MV-4-11 (cell line): ENCODE measurements at regions not wholly inside any gene's neighbourhood (a gene's known extent, or its start where the extent isn't known, plus 50 kb on each side); places are given as distances from the start of the nearest gene placed in this dataset.
"Not testable (repeated sequence)": the region's sequence is repeated elsewhere in the genome, so short reads cannot be mapped to it uniquely, and the experiment has no call there.

Experiments
- DNase-seq: peaks from one replicate; lab custom pipeline; 2025; lab: John Stamatoyannopoulos, UW

GRCh38 chr7:113230691-113231090 is 112.3 kb upstream of the SMIM30 start:
- no peak for DNase-seq

- peak; percentile 10 for DNase-seq
Observed at GRCh38 chr7:113217314-113217713, 99.0 kb upstream of the SMIM30 start.

GRCh38 chr7:113216038-113216437 is 97.7 kb upstream of the SMIM30 start:
- no peak for DNase-seq

- no peak for DNase-seq
Observed at GRCh38 chr7:113209449-113210203, 91.3 kb upstream of the SMIM30 start.

GRCh38 chr7:113207931-113208330 is 89.6 kb upstream of the SMIM30 start:
- no peak for DNase-seq

- no peak for DNase-seq
Observed at GRCh38 chr7:113207441-113207840, 89.1 kb upstream of the SMIM30 start.

GRCh38 chr7:113204415-113204814 is 86.1 kb upstream of the SMIM30 start:
- DNase-seq, result no peak

- DNase-seq, result no peak
Observed at GRCh38 chr7:113202284-113202683, 83.9 kb upstream of the SMIM30 start.

- DNase-seq, result no peak
Observed at GRCh38 chr7:113200281-113200680, 81.9 kb upstream of the SMIM30 start.

GRCh38 chr7:113199841-113200240 is 81.5 kb upstream of the SMIM30 start:
- no peak for DNase-seq

- no peak for DNase-seq
Observed at GRCh38 chr7:113199136-113199535, 80.8 kb upstream of the SMIM30 start.

- no peak for DNase-seq
Observed at GRCh38 chr7:113198226-113198625, 79.9 kb upstream of the SMIM30 start.

- DNase-seq, result no peak
Observed at GRCh38 chr7:113197274-113197673, 78.9 kb upstream of the SMIM30 start.

- no peak for DNase-seq
Observed at GRCh38 chr7:113188396-113188795, 70.0 kb upstream of the SMIM30 start.

GRCh38 chr7:113179313-113179712 is 61.0 kb upstream of the SMIM30 start:
- no peak for DNase-seq

GRCh38 chr7:113176836-113177235 is 58.5 kb upstream of the SMIM30 start:
- no peak for DNase-seq

GRCh38 chr7:113176180-113176579 is 57.8 kb upstream of the SMIM30 start:
- DNase-seq, result not testable (repeated sequence)

GRCh38 chr7:113175525-113176104 is 57.3 kb upstream of the SMIM30 start:
- no peak for DNase-seq

GRCh38 chr7:113172726-113173125 is 54.4 kb upstream of the SMIM30 start:
- no peak for DNase-seq

GRCh38 chr7:113170591-113170990 is 52.2 kb upstream of the SMIM30 start:
- no peak for DNase-seq
